T-helper 17 cell (primary cell): ENCODE measurements at regions not wholly inside any gene's neighbourhood (a gene's known extent, or its start where the extent isn't known, plus 50 kb on each side); places are given as distances from the start of the nearest gene placed in this dataset.
"Not testable (repeated sequence)": the region's sequence is repeated elsewhere in the genome, so short reads cannot be mapped to it uniquely, and the experiment has no call there.

Experiments used
- ATAC-seq: fragments of 150-1000 bp; cut with Tn5 transposase; 2 replicates; pipeline ENCODE4 v1.10.0; 2021; ENCODE audit warnings: mild to moderate bottlenecking, moderate library complexity
- DNase-seq, 3 donors: peaks; one replicate each; pipeline versions ENCODE4 v3.0.0 to v3.0.0-alpha.2; 2020 to 2021
- H3K9me3 ChIP-seq: one replicate; pipeline ENCODE4 v1.7.0; 2013; ENCODE audit warnings: low read length, mild to moderate bottlenecking; ENCODE audit not compliant: control insufficient read depth, poor library complexity, severe bottlenecking
- H3K27ac Mint-ChIP-seq: one replicate; pipeline ENCODE4 v1.8.0; 2022; ENCODE audit warnings: mild to moderate bottlenecking, moderate library complexity, mixed read lengths
- H3K27me3 Mint-ChIP-seq: one replicate; pipeline ENCODE4 v1.8.0; 2022; ENCODE audit warnings: mixed read lengths
- H3K36me3 Mint-ChIP-seq: one replicate; pipeline ENCODE4 v1.8.0; 2022; ENCODE audit warnings: low read depth, mixed read lengths
- H3K4me1 Mint-ChIP-seq: one replicate; pipeline ENCODE4 v1.8.0; 2022; ENCODE audit warnings: mild to moderate bottlenecking, mixed read lengths
- H3K4me3 Mint-ChIP-seq: one replicate; pipeline ENCODE4 v1.8.0; 2022; ENCODE audit warnings: mild to moderate bottlenecking, moderate library complexity, mixed read lengths

GRCh38 chr14:43595096-43595772 is 911.8 kb downstream of the FSCB start:
- ATAC-seq = no peak
- Mint-ChIP-seq H3K27me3 (no peaks in the 10 kb centered on the region), H3K27ac (no peak overlapping the region), H3K4me1 (no peaks in the 10 kb centered on the region), H3K36me3 (no peaks in the 10 kb centered on the region), H3K4me3 (no peak overlapping the region)
- no peak for DNase-seq
- H3K9me3 ChIP-seq = no peaks in the 10 kb centered on the region

- H3K27me3 Mint-ChIP-seq = no peaks in the 10 kb centered on the region
- H3K4me3 Mint-ChIP-seq = no peak overlapping the region
- no peaks in the 10 kb centered on the region for H3K36me3 Mint-ChIP-seq
- H3K27ac Mint-ChIP-seq = no peak overlapping the region
- DNase-seq = no peak
- H3K9me3 ChIP-seq = no peaks in the 10 kb centered on the region
- no peak for ATAC-seq
- H3K4me1 Mint-ChIP-seq = no peaks in the 10 kb centered on the region
Observed at GRCh38 chr14:43591776-43592175, 915.3 kb downstream of the FSCB start.

GRCh38 chr14:43587183-43587582 is 919.9 kb downstream of the FSCB start:
- H3K4me3 Mint-ChIP-seq = no peak overlapping the region
- no peaks in the 10 kb centered on the region for H3K27me3 Mint-ChIP-seq
- H3K9me3 ChIP-seq = no peaks in the 10 kb centered on the region
- H3K4me1 Mint-ChIP-seq = no peaks in the 10 kb centered on the region
- H3K36me3 Mint-ChIP-seq = no peaks in the 10 kb centered on the region
- no peak for DNase-seq
- H3K27ac Mint-ChIP-seq = no peak overlapping the region
- no peak for ATAC-seq

GRCh38 chr14:43579671-43580070 is 927.4 kb downstream of the FSCB start:
- no peaks in the 10 kb centered on the region for H3K4me1 Mint-ChIP-seq
- no peak for DNase-seq
- ATAC-seq = no peak
- H3K27ac Mint-ChIP-seq = no peak overlapping the region
- no peaks in the 10 kb centered on the region for H3K36me3 Mint-ChIP-seq
- H3K9me3 ChIP-seq = no peaks in the 10 kb centered on the region
- H3K4me3 Mint-ChIP-seq = no peak overlapping the region
- H3K27me3 Mint-ChIP-seq = no peaks in the 10 kb centered on the region

GRCh38 chr14:43568022-43568421 is 939.1 kb downstream of the FSCB start:
- DNase-seq (no peak), ATAC-seq (no peak)
- Mint-ChIP-seq H3K27me3 (no peaks in the 10 kb centered on the region), H3K4me1 (no peaks in the 10 kb centered on the region), H3K27ac (no peak overlapping the region), H3K4me3 (no peak overlapping the region), H3K36me3 (no peaks in the 10 kb centered on the region)
- H3K9me3 ChIP-seq = no peaks in the 10 kb centered on the region

- DNase-seq (no peak), ATAC-seq (no peak)
- Mint-ChIP-seq H3K27ac (no peak overlapping the region), H3K4me1 (no peaks in the 10 kb centered on the region), H3K4me3 (no peak overlapping the region), H3K36me3 (no peaks in the 10 kb centered on the region), H3K27me3 (no peaks in the 10 kb centered on the region)
- H3K9me3 ChIP-seq = no peaks in the 10 kb centered on the region
Observed at GRCh38 chr14:43548368-43548767, 958.7 kb downstream of the FSCB start.

- not testable (repeated sequence) for H3K27ac Mint-ChIP-seq, DNase-seq, H3K27me3 Mint-ChIP-seq, ATAC-seq, H3K9me3 ChIP-seq, H3K36me3 Mint-ChIP-seq, H3K4me1 Mint-ChIP-seq, H3K4me3 Mint-ChIP-seq
Observed at GRCh38 chr14:43547596-43547995, 959.5 kb downstream of the FSCB start.

GRCh38 chr14:43541356-43541755 is 965.7 kb downstream of the FSCB start:
- H3K9me3 ChIP-seq = no peaks in the 10 kb centered on the region
- no peak overlapping the region for H3K4me3 Mint-ChIP-seq
- no peaks in the 10 kb centered on the region for H3K36me3 Mint-ChIP-seq
- DNase-seq = no peak
- no peak for ATAC-seq
- no peaks in the 10 kb centered on the region for H3K4me1 Mint-ChIP-seq
- H3K27ac Mint-ChIP-seq = no peak overlapping the region
- no peaks in the 10 kb centered on the region for H3K27me3 Mint-ChIP-seq

GRCh38 chr14:43540948-43541347 is 966.1 kb downstream of the FSCB start:
- Mint-ChIP-seq H3K27me3 (no peaks in the 10 kb centered on the region), H3K36me3 (no peaks in the 10 kb centered on the region), H3K4me1 (no peaks in the 10 kb centered on the region), H3K27ac (no peak overlapping the region), H3K4me3 (no peak overlapping the region)
- DNase-seq (no peak), ATAC-seq (no peak)
- H3K9me3 ChIP-seq = no peaks in the 10 kb centered on the region

- H3K4me1 Mint-ChIP-seq = no peaks in the 10 kb centered on the region
- no peaks in the 10 kb centered on the region for H3K36me3 Mint-ChIP-seq
- no peaks in the 10 kb centered on the region for H3K27me3 Mint-ChIP-seq
- no peak overlapping the region for H3K27ac Mint-ChIP-seq
- DNase-seq = no peak
- peaks cover 3% of the 10 kb centered on the region for H3K9me3 ChIP-seq
- H3K4me3 Mint-ChIP-seq = no peak overlapping the region
- no peak for ATAC-seq
Observed at GRCh38 chr14:43539210-43539609, 967.9 kb downstream of the FSCB start.

- peaks cover 3% of the 10 kb centered on the region for H3K9me3 ChIP-seq
- DNase-seq (no peak), ATAC-seq (no peak)
- no peaks in the 10 kb centered on the region for H3K4me1 Mint-ChIP-seq
- no peaks in the 10 kb centered on the region for H3K27me3 Mint-ChIP-seq
- no peak overlapping the region for H3K4me3 Mint-ChIP-seq
- no peak overlapping the region for H3K27ac Mint-ChIP-seq
- no peaks in the 10 kb centered on the region for H3K36me3 Mint-ChIP-seq
Observed at GRCh38 chr14:43535231-43535838, 971.7 kb downstream of the FSCB start.

- peaks cover 3% of the 10 kb centered on the region for H3K9me3 ChIP-seq
- no peaks in the 10 kb centered on the region for H3K4me1 Mint-ChIP-seq
- no peak overlapping the region for H3K4me3 Mint-ChIP-seq
- ATAC-seq (no peak), DNase-seq (no peak)
- no peaks in the 10 kb centered on the region for H3K36me3 Mint-ChIP-seq
- H3K27me3 Mint-ChIP-seq = no peaks in the 10 kb centered on the region
- H3K27ac Mint-ChIP-seq = no peak overlapping the region
Observed at GRCh38 chr14:43532825-43533416, 974.2 kb downstream of the FSCB start.

GRCh38 chr14:43528321-43528720 is 978.8 kb downstream of the FSCB start:
- Mint-ChIP-seq H3K4me1 (no peaks in the 10 kb centered on the region), H3K36me3 (no peaks in the 10 kb centered on the region), H3K27ac (no peak overlapping the region)

GRCh38 chr14:43525658-43526057 is 981.4 kb downstream of the FSCB start:
- DNase-seq (no peak), ATAC-seq (no peak)
- H3K36me3 Mint-ChIP-seq = no peaks in the 10 kb centered on the region
- no peaks in the 10 kb centered on the region for H3K9me3 ChIP-seq
- H3K4me3 Mint-ChIP-seq = no peak overlapping the region
- no peaks in the 10 kb centered on the region for H3K27me3 Mint-ChIP-seq
- no peaks in the 10 kb centered on the region for H3K4me1 Mint-ChIP-seq
- H3K27ac Mint-ChIP-seq = no peak overlapping the region

More at GRCh38 chr14:43528321-43528720, 978.8 kb downstream of the FSCB start:
- Mint-ChIP-seq H3K27me3 (no peaks in the 10 kb centered on the region), H3K4me3 (no peak overlapping the region)
- H3K9me3 ChIP-seq = no peaks in the 10 kb centered on the region
- ATAC-seq (no peak), DNase-seq (no peak)
